A673 (cell line): ENCODE measurements at regions not wholly inside any gene's neighbourhood (a gene's known extent, or its start where the extent isn't known, plus 50 kb on each side); places are given as distances from the start of the nearest gene placed in this dataset.

ENCODE experiments used
- BruUV-seq: library from RNA; stranded (reverse); fragments of 400-500 nt; replicated peaks from 2 replicates; lab custom pipeline; 2021; lab: Mats Ljungman, UMichigan
- CTCF ChIA-PET: fragments of 300-600 bp; sonication (Branson Sonifier 250); formaldehyde crosslinking; loops from one replicate; lab custom pipeline; 2022; ENCODE audit warnings: antibody characterized with exemption; lab: Charles Lee
- POLR2A ChIA-PET: fragments of 300-600 bp; sonication (Branson Sonifier 250); formaldehyde crosslinking; loops from one replicate; lab custom pipeline; 2022; ENCODE audit warnings: antibody characterized with exemption; ENCODE audit not compliant: low non-redundant PET; lab: Charles Lee
- DNase-seq: peaks from one replicate; pipeline ENCODE4 v3.0.0-alpha.2; 2015; ENCODE audit warnings: low spot score
- H3K27ac ChIP-seq: fragments of 200-600 bp; sonication (generic); 2 replicates; pipeline ENCODE4 v1.5.1; 2016; ENCODE audit warnings: mixed run types, low read depth, mild to moderate bottlenecking, mixed read lengths, antibody characterized with exemption, low read length; ENCODE audit not compliant: poor library complexity, severe bottlenecking
- H3K27me3 ChIP-seq: fragments of 200-600 bp; sonication (generic); replicated peaks from 2 replicates; pipeline ENCODE4 v1.6.1; 2017; ENCODE audit warnings: mixed run types, low read depth, mild to moderate bottlenecking, mixed read lengths, antibody characterized with exemption, low read length; ENCODE audit not compliant: insufficient read depth, poor library complexity
- H3K36me3 ChIP-seq: fragments of 200-600 bp; sonication (generic); 2 replicates; pipeline ENCODE4 v1.6.1; 2016; ENCODE audit warnings: mixed run types, mild to moderate bottlenecking, mixed read lengths, antibody characterized with exemption, low read length; ENCODE audit not compliant: insufficient read depth, poor library complexity, severe bottlenecking
- H3K4me1 ChIP-seq: fragments of 200-600 bp; sonication (generic); 2 replicates; pipeline ENCODE4 v1.6.1; 2017; ENCODE audit warnings: mixed run types, mild to moderate bottlenecking, mixed read lengths, antibody characterized with exemption, low read length; ENCODE audit not compliant: insufficient read depth, poor library complexity, severe bottlenecking
- H3K4me3 ChIP-seq: fragments of 200-600 bp; sonication (generic); 2 replicates; pipeline ENCODE4 v1.5.1; 2016; ENCODE audit warnings: low read depth, mixed run types, mild to moderate bottlenecking, mixed read lengths, low read length; ENCODE audit not compliant: poor library complexity, severe bottlenecking
- H3K9me3 ChIP-seq: fragments of 200-600 bp; sonication (generic); 2 replicates; pipeline ENCODE4 v1.6.1; 2016; ENCODE audit warnings: mixed run types, low read depth, mild to moderate bottlenecking, mixed read lengths, antibody characterized with exemption, low read length; ENCODE audit not compliant: poor library complexity, severe bottlenecking
- CTCF ChIP-seq: fragments of 300-800, 200-600 bp; sonication (generic); conservative IDR thresholded peaks from 2 replicates; pipeline ENCODE4 v1.5.1; 2017; ENCODE audit warnings: low read depth, mild to moderate bottlenecking, antibody characterized with exemption, low read length, moderate library complexity, mixed read lengths
- EZH2 ChIP-seq: fragments of 200-600 bp; sonication (generic); IDR thresholded peaks from 2 replicates; pipeline ENCODE4 v1.6.1; 2017; ENCODE audit warnings: borderline replicate concordance, low read depth, mild to moderate bottlenecking, mixed read lengths, antibody characterized with exemption, low read length; ENCODE audit not compliant: poor library complexity, severe bottlenecking
- intact Hi-C: fragments of 100-400 bp; cut with micrococcal nuclease; formaldehyde crosslinking; loops from one replicate; pipeline ENCODE4 v1.10.0; 2022; ENCODE audit not compliant: unreplicated experiment

- BruUV-seq = no TSS peak
- intact Hi-C loops = no loop called here
- H3K4me1 ChIP-seq = no peaks in the 10 kb centered on the region
- no peaks in the 10 kb centered on the region for H3K27me3 ChIP-seq
- no peak overlapping the region for H3K27ac ChIP-seq
- ChIA-PET CTCF (no interaction called here), POLR2A (no interaction called here)
- H3K36me3 ChIP-seq = no peaks in the 10 kb centered on the region
- no peaks in the 10 kb centered on the region for H3K9me3 ChIP-seq
- no peak for DNase-seq
- no peak overlapping the region for H3K4me3 ChIP-seq
- TF ChIP-seq CTCF (no peak), EZH2 (no peak)
These were observed 565.7 kb downstream of the PYDC2 start for GRCh38 chr3:192026661-192027060.

- no peak for DNase-seq
- Histone ChIP-seq H3K27me3 (no peaks in the 10 kb centered on the region), H3K36me3 (no peaks in the 10 kb centered on the region), H3K27ac (no peak overlapping the region), H3K9me3 (no peaks in the 10 kb centered on the region), H3K4me3 (no peak overlapping the region), H3K4me1 (no peaks in the 10 kb centered on the region)
- TF ChIP-seq EZH2 (no peak), CTCF (no peak)
- no TSS peak for BruUV-seq
- intact Hi-C loops = no loop called here
- POLR2A ChIA-PET = no interaction called here
- CTCF ChIA-PET = no interaction called here
These were observed 571.0 kb downstream of the PYDC2 start for GRCh38 chr3:192031941-192032340.

GRCh38 chr3:192033246-192033645 is 572.3 kb downstream of the PYDC2 start:
- no peak for DNase-seq
- Histone ChIP-seq H3K4me1 (no peaks in the 10 kb centered on the region), H3K27ac (no peak overlapping the region), H3K4me3 (no peak overlapping the region), H3K36me3 (no peaks in the 10 kb centered on the region), H3K9me3 (no peaks in the 10 kb centered on the region), H3K27me3 (no peaks in the 10 kb centered on the region)
- intact Hi-C loops = no loop called here
- BruUV-seq = no TSS peak
- ChIA-PET POLR2A (no interaction called here), CTCF (no interaction called here)
- TF ChIP-seq CTCF = no peak
- TF ChIP-seq EZH2 = no peak
